ENCODE measurements at regions not wholly inside any gene's neighbourhood (a gene's known extent, or its start where the extent isn't known, plus 50 kb on each side); places are given as distances from the start of the nearest gene placed in this dataset.
"Not testable (repeated sequence)": the region's sequence is repeated elsewhere in the genome, so short reads cannot be mapped to it uniquely, and the experiment has no call there.

GRCh38 chr20:12925210-12925755, 83.5 kb upstream of the SPTLC3 start:
- DNase-seq, result peak; percentile 75

- no peak for DNase-seq
These were observed 82.6 kb upstream of the SPTLC3 start for GRCh38 chr20:12925863-12926793.

GRCh38 chr20:12927489-12927888, 81.3 kb upstream of the SPTLC3 start:
- DNase-seq, result peak; percentile 34

- DNase-seq, result no peak
These were observed 80.4 kb upstream of the SPTLC3 start for GRCh38 chr20:12928358-12928754.

GRCh38 chr20:12928755-12929401, 79.9 kb upstream of the SPTLC3 start:
- DNase-seq, result peak; percentile 81

- DNase-seq, result no peak
These were observed 72.8 kb upstream of the SPTLC3 start for GRCh38 chr20:12936020-12936419.

GRCh38 chr20:12936524-12936923, 72.2 kb upstream of the SPTLC3 start:
- DNase-seq, result no peak

GRCh38 chr20:12941025-12941424, 67.7 kb upstream of the SPTLC3 start:
- DNase-seq, result no peak

- no peak for DNase-seq
These were observed 66.6 kb upstream of the SPTLC3 start for GRCh38 chr20:12942123-12942522.

- DNase-seq, result no peak
These were observed 62.0 kb upstream of the SPTLC3 start for GRCh38 chr20:12946789-12947188.

GRCh38 chr20:12947691-12948090, 61.1 kb upstream of the SPTLC3 start:
- no peak for DNase-seq

GRCh38 chr20:12949429-12949980, 59.3 kb upstream of the SPTLC3 start:
- no peak for DNase-seq

- not testable (repeated sequence) for DNase-seq
These were observed 54.5 kb upstream of the SPTLC3 start for GRCh38 chr20:12954254-12954653.

- no peak for DNase-seq
These were observed 53.2 kb upstream of the SPTLC3 start for GRCh38 chr20:12955611-12956010.

GRCh38 chr20:12956303-12956702, 52.5 kb upstream of the SPTLC3 start:
- DNase-seq, result no peak

- DNase-seq, result no peak
These were observed 50.8 kb upstream of the SPTLC3 start for GRCh38 chr20:12957968-12958367.
